HepG2 (cell line): ENCODE measurements at regions not wholly inside any gene's neighbourhood (a gene's known extent, or its start where the extent isn't known, plus 50 kb on each side); places are given as distances from the start of the nearest gene placed in this dataset.

Source experiments
- ATAC-seq: fragments of 200-7000 bp; cut with Tn5 transposase; 3 replicates; pipeline ENCODE4 v1.9.1; 2020; ENCODE audit warnings: mild to moderate bottlenecking, moderate library complexity
- BruUV-seq: library from RNA; stranded (reverse); fragments of 400-500 nt; replicated peaks from 2 replicates; lab custom pipeline; 2021; lab: Mats Ljungman, UMichigan
- CTCF ChIA-PET: fragments of 300-600 bp; formaldehyde crosslinking; extraction: SDS; loops from one replicate; lab custom pipeline; 2021; ENCODE audit warnings: low total read pairs, inconsistent platforms, low intra/inter-chr PET ratio; lab: Yijun Ruan, JAX
- POLR2A ChIA-PET: fragments of 350-600 bp; sonication (Branson Sonifier 250); formaldehyde crosslinking; loops from one replicate; lab custom pipeline; 2020; ENCODE audit warnings: antibody characterized with exemption, inconsistent platforms; lab: Yijun Ruan, JAX
- DNase-seq: peaks from one replicate; pipeline ENCODE4 v3.0.0-alpha.2; 2015; ENCODE audit warnings: low spot score
- FAIRE-seq: peaks from 3 replicates; lab custom pipeline; 2011; peaks lifted over from hg19 to GRCh38; lab: Jason Lieb, UNC
- H2AFZ ChIP-seq: one replicate; pipeline ENCODE4 v1.6.1; 2011; ENCODE audit warnings: low read length, inconsistent platforms
- H3K27ac ChIP-seq: fragments of 300-600 bp; 3 replicates; pipeline ENCODE4 v1.8.0; 2011; ENCODE audit warnings: mixed run types, mild to moderate bottlenecking, mixed read lengths, low read length, inconsistent platforms; ENCODE audit not compliant: insufficient read depth; ENCODE audit errors: extremely low read length
- H3K27me3 ChIP-seq, 2 experiments: fragments of 200-600 bp in 1 of 2; 2 replicates in 1 of 2; 3 replicates in 1 of 2; pipeline versions ENCODE4 v1.6.0 to v1.8.0; 2011; ENCODE audit warnings: low read length in 2 of 2, mild to moderate bottlenecking in 2 of 2, moderate library complexity in 2 of 2, inconsistent platforms in 1 of 2; ENCODE audit not compliant: insufficient read depth in 2 of 2, control insufficient read depth in 1 of 2
- H3K36me3 ChIP-seq, 2 experiments: fragments of 200-600 bp in 1 of 2; replicated peaks in 1 of 2; 2 replicates in 1 of 2; 3 replicates in 1 of 2; pipeline versions ENCODE4 v1.5.1 to v1.8.0; 2011; ENCODE audit warnings: low read length in 2 of 2, inconsistent platforms in 1 of 2; ENCODE audit not compliant: insufficient read depth in 2 of 2, control insufficient read depth in 1 of 2
- H3K4me1 ChIP-seq: 2 replicates; pipeline ENCODE4 v1.5.1; 2012; ENCODE audit warnings: low read length, inconsistent platforms; ENCODE audit not compliant: insufficient read depth
- H3K4me2 ChIP-seq: 2 replicates; pipeline ENCODE4 v1.6.0; 2011; ENCODE audit warnings: low read depth, low read length, inconsistent platforms
- H3K4me3 ChIP-seq, 3 experiments: fragments of 200-600 bp in 1 of 3; sonication (generic), shearing (Covaris generic) in 1 of 3; replicated peaks in 1 of 3; 2 replicates each; pipeline ENCODE4 v1.5.1; 2011 to 2016; ENCODE audit warnings: low read length in 3 of 3, inconsistent platforms in 2 of 3, low read depth in 2 of 3, mild to moderate bottlenecking in 2 of 3, control low read depth in 1 of 3, mixed read lengths in 1 of 3; ENCODE audit not compliant: insufficient read depth in 1 of 3
- H3K79me2 ChIP-seq: one replicate; pipeline ENCODE4 v1.6.1; 2011; ENCODE audit warnings: low read length, inconsistent platforms; ENCODE audit not compliant: insufficient read depth
- H3K9ac ChIP-seq: 2 replicates; pipeline ENCODE4 v1.6.0; 2011; ENCODE audit warnings: mild to moderate bottlenecking, low read depth, low read length, inconsistent platforms; ENCODE audit not compliant: insufficient read depth
- H3K9me3 ChIP-seq: 2 replicates; pipeline ENCODE4 v1.5.1; 2012; ENCODE audit warnings: mild to moderate bottlenecking, low read length
- H4K20me1 ChIP-seq: 2 replicates; pipeline ENCODE4 v1.6.0; 2011; ENCODE audit warnings: inconsistent platforms, mild to moderate bottlenecking, low read length, moderate library complexity; ENCODE audit not compliant: insufficient read depth
- ATF1 ChIP-seq: IDR thresholded peaks from 2 replicates; pipeline ENCODE4 v1.6.1; 2016; ENCODE audit warnings: mild to moderate bottlenecking, control low read depth
- ATF7 ChIP-seq, 2 experiments: fragments of 450-650 bp in 1 of 2; sonication (generic) in 1 of 2; formaldehyde crosslinking in 1 of 2; IDR thresholded peaks; 2 replicates each; pipeline versions ENCODE4 v1.4.0 to v1.6.1; 2016 to 2020; ENCODE audit warnings: antibody characterized with exemption in 1 of 2, mild to moderate bottlenecking in 1 of 2, missing genetic modification reagents in 1 of 2
- CCDC6 ChIP-seq: sonication (generic); formaldehyde crosslinking; IDR thresholded peaks from 2 replicates; pipeline ENCODE4 v1.8.1; 2022; ENCODE audit warnings: mild to moderate bottlenecking, missing genetic modification reagents, moderate library complexity
- HOXA5 ChIP-seq: sonication (generic); formaldehyde crosslinking; IDR thresholded peaks from 2 replicates; pipeline ENCODE4 v1.4.0; 2020; ENCODE audit warnings: missing genetic modification reagents
- MAFG ChIP-seq: sonication (generic); formaldehyde crosslinking; IDR thresholded peaks from 2 replicates; pipeline ENCODE4 v1.5.1; 2020; ENCODE audit warnings: mild to moderate bottlenecking, missing genetic modification reagents
- PATZ1 ChIP-seq: sonication (generic); formaldehyde crosslinking; IDR thresholded peaks from 2 replicates; pipeline ENCODE4 v1.4.0; 2020; ENCODE audit warnings: missing genetic modification reagents
- PLRG1 ChIP-seq: fragments of 450-650 bp; conservative IDR thresholded peaks from 2 replicates; pipeline ENCODE4 v1.6.1; 2016
- USF2 ChIP-seq, 2 experiments: sonication (generic) in 1 of 2; formaldehyde crosslinking in 1 of 2; IDR thresholded peaks; 2 replicates each; pipeline versions ENCODE4 v1.5.1 to v1.6.1; 2011 to 2020; ENCODE audit warnings: borderline replicate concordance in 1 of 2, low read depth in 1 of 2, low read length in 1 of 2, mild to moderate bottlenecking in 1 of 2, missing genetic modification reagents in 1 of 2, moderate library complexity in 1 of 2
- YEATS4 ChIP-seq: sonication (generic); formaldehyde crosslinking; IDR thresholded peaks from 2 replicates; pipeline ENCODE4 v1.4.0; 2020; ENCODE audit warnings: missing genetic modification reagents, borderline replicate concordance
- ZFP41 ChIP-seq: sonication (generic); formaldehyde crosslinking; IDR thresholded peaks from 2 replicates; pipeline ENCODE4 v1.4.0; 2020; ENCODE audit warnings: mild to moderate bottlenecking, missing genetic modification reagents, borderline replicate concordance
- ZHX1 ChIP-seq: sonication (generic); formaldehyde crosslinking; IDR thresholded peaks from 2 replicates; pipeline ENCODE4 v1.8.1; 2022; ENCODE audit warnings: low read depth, mild to moderate bottlenecking, missing genetic modification reagents
- ZNF124 ChIP-seq: sonication (generic); formaldehyde crosslinking; IDR thresholded peaks from 2 replicates; pipeline ENCODE4 v1.4.0; 2020; ENCODE audit warnings: missing genetic modification reagents
- ZNF503 ChIP-seq: sonication (generic); formaldehyde crosslinking; IDR thresholded peaks from 2 replicates; pipeline ENCODE4 v1.4.0; 2020; ENCODE audit warnings: missing genetic modification reagents
- ZNF562 ChIP-seq: sonication (generic); formaldehyde crosslinking; IDR thresholded peaks from 2 replicates; pipeline ENCODE4 v1.8.0; 2022; ENCODE audit warnings: missing genetic modification reagents, borderline replicate concordance
- WGBS: methylation state at CpG from one replicate; pipeline ENCODE4 v1.1.6; 2017; ENCODE audit warnings: low lambda C conversion rate; 5-methylcytosine and 5-hydroxymethylcytosine counted together
- in situ Hi-C: cut with HindIII; loops from 2 replicates; pipeline ENCODE4 v1.10.0; 2017; ENCODE audit warnings: low pct_unique_long_range_greater_than_20kb; ENCODE audit not compliant: extremely low pct_ligation_motif_present
- intact Hi-C: fragments of 100-400 bp; cut with micrococcal nuclease; formaldehyde crosslinking; loops from one replicate; pipeline ENCODE4 v1.10.0; 2022; ENCODE audit not compliant: unreplicated experiment

- TF ChIP-seq ATF1 (CRISPR knock-in tag) (no peak), ZFP41 (CRISPR knock-in tag) (no peak), PLRG1 (no peak), ZHX1 (no peak), ZNF124 (CRISPR knock-in tag) (no peak), MAFG (CRISPR knock-in tag) (no peak)
Observed at GRCh38 chr7:12963435-12963834, 276.0 kb downstream of the ARL4A start (continued).

GRCh38 chr7:12964836-12965235 is 277.4 kb downstream of the ARL4A start:
- Histone ChIP-seq H3K9ac (no peak overlapping the region), H3K9me3 (no peaks in the 10 kb centered on the region), H3K36me3 (no peaks in the 10 kb centered on the region), H3K4me1 (peaks cover 20% of the 10 kb centered on the region), H3K4me3 (no peak overlapping the region), H2AFZ (no peak overlapping the region), H4K20me1 (no peaks in the 10 kb centered on the region), H3K27ac (no peak overlapping the region), H3K27me3 (no peaks in the 10 kb centered on the region), H3K4me2 (no peak overlapping the region), H3K79me2 (no peaks in the 10 kb centered on the region)
- intact Hi-C loops (no loop called here), in situ Hi-C loops (no loop called here)
- WGBS: 87% methylated on average over 4 of the region's 4 CpGs
- ChIA-PET POLR2A (no interaction called here), CTCF (no interaction called here)
- FAIRE-seq (no peak), DNase-seq (no peak), ATAC-seq (no peak)
- no TSS peak for BruUV-seq
- TF ChIP-seq HOXA5 (CRISPR knock-in tag) (no peak), USF2 (IDR thresholded peaks at IDR 0.05; ENCODE audit: low read depth, low read length) (no peak), USF2 (CRISPR knock-in tag; IDR thresholded peaks at IDR 0.05; ENCODE audit: borderline replicate concordance) (no peak), ZNF503 (CRISPR knock-in tag) (no peak), ATF7 (IDR thresholded peaks at IDR 0.05) (no peak), ATF7 (CRISPR knock-in tag; IDR thresholded peaks at IDR 0.05) (no peak), YEATS4 (CRISPR knock-in tag) (no peak), PATZ1 (CRISPR knock-in tag) (no peak), ZNF562 (no peak), CCDC6 (CRISPR knock-in tag) (no peak)
